GM12878 (cell line): ENCODE measurements at regions not wholly inside any gene's neighbourhood (a gene's known extent, or its start where the extent isn't known, plus 50 kb on each side); places are given as distances from the start of the nearest gene placed in this dataset.

Experiments used
- ATAC-seq: fragments of 200-7000 bp; cut with Tn5 transposase; 3 replicates; pipeline ENCODE4 v1.9.1; 2020; ENCODE audit warnings: mild to moderate bottlenecking, moderate library complexity
- BruUV-seq: library from RNA; stranded (reverse); fragments of 400-500 nt; replicated peaks from 2 replicates; lab custom pipeline; 2021; lab: Mats Ljungman, UMichigan
- CTCF ChIA-PET: fragments of 300-600 bp; sonication (Branson Sonifier 250); formaldehyde crosslinking; extraction: SDS; loops from one replicate; lab custom pipeline; 2021; ENCODE audit warnings: inconsistent platforms; lab: Yijun Ruan, JAX
- POLR2A ChIA-PET: fragments of 350-600 bp; formaldehyde crosslinking; extraction: SDS; loops from one replicate; lab custom pipeline; 2021; ENCODE audit warnings: inconsistent platforms; lab: Charles Lee
- RAD21 ChIA-PET: fragments of 300-600 bp; sonication (Branson Sonifier 250); formaldehyde crosslinking; loops from one replicate; lab custom pipeline; 2023; ENCODE audit warnings: antibody characterized with exemption; ENCODE audit not compliant: unreplicated experiment; lab: Charles Lee
- SMC1A ChIA-PET: fragments of 300-600 bp; sonication (Branson Sonifier 250); formaldehyde crosslinking; loops from one replicate; lab custom pipeline; 2023; ENCODE audit not compliant: unreplicated experiment, uncharacterized antibody; lab: Charles Lee
- DNase-seq: peaks from one replicate; pipeline ENCODE4 v3.0.0-alpha.2; 2011; ENCODE audit warnings: low read depth, low spot score
- FAIRE-seq: peaks from 3 replicates; lab custom pipeline; 2011; peaks lifted over from hg19 to GRCh38; lab: Jason Lieb, UNC
- H2AFZ ChIP-seq: 2 replicates; pipeline ENCODE4 v1.6.0; 2011; ENCODE audit warnings: low read depth, low read length, control low read depth; ENCODE audit not compliant: control insufficient read depth
- H3K27ac ChIP-seq: 2 replicates; pipeline ENCODE4 v1.5.1; 2011; ENCODE audit warnings: control low read depth; ENCODE audit not compliant: control insufficient read depth, insufficient read depth
- H3K27me3 ChIP-seq, 2 experiments: replicated peaks in 1 of 2; 2 replicates each; pipeline versions ENCODE4 v1.6.0 to v1.6.1; 2011; ENCODE audit warnings: low read length in 1 of 2; ENCODE audit not compliant: control insufficient read depth in 2 of 2, insufficient read depth in 2 of 2
- H3K36me3 ChIP-seq, 2 experiments: 2 replicates each; pipeline ENCODE4 v1.5.1; 2011; ENCODE audit warnings: low read length in 1 of 2; ENCODE audit not compliant: control insufficient read depth in 2 of 2, insufficient read depth in 2 of 2
- H3K4me1 ChIP-seq: 2 replicates; pipeline ENCODE4 v1.6.1; 2011; ENCODE audit warnings: mild to moderate bottlenecking, low read length, moderate library complexity, mixed read lengths; ENCODE audit not compliant: control insufficient read depth, insufficient read depth
- H3K4me2 ChIP-seq: 2 replicates; pipeline ENCODE4 v1.6.0; 2011; ENCODE audit warnings: control low read depth; ENCODE audit not compliant: control insufficient read depth, insufficient read depth
- H3K4me3 ChIP-seq: fragments of 200-600 bp; sonication (generic); 2 replicates; pipeline ENCODE4 v1.5.1; 2016
- H3K79me2 ChIP-seq: 2 replicates; pipeline ENCODE4 v1.6.0; 2011; ENCODE audit warnings: low read length; ENCODE audit not compliant: control insufficient read depth, insufficient read depth
- H3K9ac ChIP-seq: 2 replicates; pipeline ENCODE4 v1.8.0; 2011; ENCODE audit warnings: low read length, control low read depth, mixed read lengths; ENCODE audit not compliant: control insufficient read depth, insufficient read depth
- H3K9me3 ChIP-seq: replicated peaks from 3 replicates; pipeline ENCODE4 v1.5.1; 2011; ENCODE audit warnings: mild to moderate bottlenecking, low read length; ENCODE audit not compliant: control insufficient read depth, insufficient read depth
- H4K20me1 ChIP-seq: 2 replicates; pipeline ENCODE4 v1.6.0; 2011; ENCODE audit not compliant: control insufficient read depth, insufficient read depth
- CREM ChIP-seq: IDR thresholded peaks from 2 replicates; pipeline ENCODE4 v1.6.1; 2014; ENCODE audit warnings: antibody characterized with exemption, low read depth
- DPF2 ChIP-seq: fragments of 450-650 bp; IDR thresholded peaks from 2 replicates; pipeline ENCODE4 v1.6.1; 2017; ENCODE audit warnings: mild to moderate bottlenecking
- E2F4 ChIP-seq: IDR thresholded peaks from 2 replicates; pipeline ENCODE4 v1.6.1; 2012; ENCODE audit warnings: low read depth, low read length, improper control_type of control experiment
- ETV6 ChIP-seq, 2 experiments: fragments of 450-650 bp in 1 of 2; IDR thresholded peaks in 1 of 2; conservative IDR thresholded peaks in 1 of 2; 2 replicates each; pipeline ENCODE4 v1.6.1; 2014; ENCODE audit warnings: antibody characterized with exemption in 1 of 2, borderline replicate concordance in 1 of 2, low read depth in 1 of 2, mild to moderate bottlenecking in 1 of 2, moderate library complexity in 1 of 2
- EZH2 ChIP-seq: IDR thresholded peaks from 2 replicates; pipeline ENCODE4 v1.6.1; 2012; ENCODE audit warnings: low read depth, mild to moderate bottlenecking, control low read depth, inconsistent platforms, low read length, borderline replicate concordance; ENCODE audit not compliant: control insufficient read depth
- NFIC ChIP-seq: IDR thresholded peaks from 2 replicates; pipeline ENCODE4 v1.6.1; 2012; ENCODE audit warnings: low read depth, mild to moderate bottlenecking, inconsistent platforms, low read length, moderate library complexity
- NFXL1 ChIP-seq: fragments of 450-650 bp; IDR thresholded peaks from 2 replicates; pipeline ENCODE4 v1.6.1; 2017; ENCODE audit warnings: antibody characterized with exemption, mild to moderate bottlenecking, borderline replicate concordance
- NR2C1 ChIP-seq: fragments of 450-650 bp; IDR thresholded peaks from 2 replicates; pipeline ENCODE4 v1.6.1; 2017; ENCODE audit warnings: antibody characterized with exemption, mild to moderate bottlenecking, moderate library complexity
- PAX8 ChIP-seq: fragments of 450-650 bp; IDR thresholded peaks from 2 replicates; pipeline ENCODE4 v1.6.1; 2017; ENCODE audit warnings: mild to moderate bottlenecking, moderate library complexity
- SIN3A ChIP-seq: IDR thresholded peaks from 2 replicates; pipeline ENCODE4 v1.6.1; 2012; ENCODE audit warnings: low read depth, low read length, improper control_type of control experiment
- SRF ChIP-seq, 2 experiments: IDR thresholded peaks; 2 replicates each; pipeline ENCODE4 v1.6.1; 2011; ENCODE audit warnings: low read depth in 2 of 2, low read length in 2 of 2, mild to moderate bottlenecking in 1 of 2, moderate library complexity in 1 of 2
- STAT3 ChIP-seq: IDR thresholded peaks from 2 replicates; pipeline ENCODE4 v1.6.1; 2011; ENCODE audit warnings: low read depth, low read length, improper control_type of control experiment
- TARDBP ChIP-seq: IDR thresholded peaks from 2 replicates; pipeline ENCODE4 v1.6.1; 2016; ENCODE audit warnings: borderline replicate concordance
- ZNF217 ChIP-seq: fragments of 450-650 bp; IDR thresholded peaks from 2 replicates; pipeline ENCODE4 v1.6.1; 2017; ENCODE audit warnings: antibody characterized with exemption, mild to moderate bottlenecking
- WGBS: methylation state at CpG from one replicate; pipeline ENCODE4 v1.1.6; 2016; ENCODE audit warnings: low lambda C conversion rate; ENCODE audit not compliant: insufficient replicate concordance, insufficient coverage; ENCODE audit errors: missing lambda C conversion rate; 5-methylcytosine and 5-hydroxymethylcytosine counted together
- in situ Hi-C: fragments of 300-500 bp; cut with MboI; formaldehyde crosslinking; loops from 9 replicates; pipeline ENCODE4 v1.14.3; 2018; ENCODE audit warnings: mixed read lengths
- intact Hi-C: fragments of 100-400 bp; cut with micrococcal nuclease; formaldehyde crosslinking; loops from one replicate; pipeline ENCODE4 v1.14.2; 2022; ENCODE audit not compliant: unreplicated experiment

- peaks cover 3% of the 10 kb centered on the region; the same call in 2 of the 3 replicates for H3K9me3 ChIP-seq
- no peaks in the 10 kb centered on the region for H3K36me3 ChIP-seq
- H2AFZ ChIP-seq, result no peak overlapping the region
- 59% methylated on average over 5 of the region's 5 CpGs for WGBS
- in situ Hi-C loops, result no loop called here
- no peak overlapping the region for H3K27ac ChIP-seq
- H3K79me2 ChIP-seq, result no peaks in the 10 kb centered on the region
- RAD21 ChIA-PET, result no interaction called here
- TF ChIP-seq NR2C1 (no peak), SIN3A (no peak), SRF (IDR thresholded peaks at IDR 0.05; ENCODE audit: low read depth in 2 of 2, low read length in 2 of 2) (no peak), DPF2 (no peak)
- TF ChIP-seq, all 136 proteins: peak for 0
- no peak for DNase-seq
- no peak overlapping the region for H3K4me3 ChIP-seq
- no peaks in the 10 kb centered on the region for H3K4me1 ChIP-seq
- POLR2A ChIA-PET, result no interaction called here
- no peaks in the 10 kb centered on the region for H4K20me1 ChIP-seq
- SMC1A ChIA-PET, result interaction anchor here (1.2 to 1.5 kb wide), 2 partner anchors 10 kb away, joined by 3 to 5 read pairs; no protein-coding TSS in a partner anchor
- no peaks in the 10 kb centered on the region for H3K27me3 ChIP-seq
- no peak overlapping the region for H3K4me2 ChIP-seq
- BruUV-seq, result no TSS peak
- intact Hi-C loops, result no loop called here
- CTCF ChIA-PET, result interaction anchor here (1.0 kb wide), 1 partner anchor 18 kb away, joined by 3 read pairs; no protein-coding TSS in a partner anchor
- ATAC-seq, result no peak
- H3K9ac ChIP-seq, result no peak overlapping the region
- FAIRE-seq, result no peak
Measured at GRCh38 chr10:26378861-26379294, 59.3 kb upstream of the APBB1IP start.

- no TSS peak for BruUV-seq
- in situ Hi-C loops, result no loop called here
- Histone ChIP-seq H3K4me2 (no peak overlapping the region), H3K27me3 (no peaks in the 10 kb centered on the region), H3K9ac (no peak overlapping the region), H2AFZ (no peak overlapping the region), H3K9me3 (peaks cover 3% of the 10 kb centered on the region; the same call in 2 of the 3 replicates), H3K4me3 (no peak overlapping the region), H4K20me1 (no peaks in the 10 kb centered on the region), H3K79me2 (no peaks in the 10 kb centered on the region), H3K4me1 (peaks cover 10% of the 10 kb centered on the region), H3K27ac (no peak overlapping the region), H3K36me3 (no peaks in the 10 kb centered on the region)
- ATAC-seq, result no peak
- ChIA-PET RAD21 (no interaction called here), CTCF (no interaction called here), SMC1A (interaction anchor here (1.2 to 1.6 kb wide), 3 partner anchors 7 to 123 kb away, joined by 3 to 4 read pairs (median 3); no protein-coding TSS in a partner anchor), POLR2A (no interaction called here)
- WGBS, result 54% methylated on average over 5 of the region's 5 CpGs
- FAIRE-seq, result no peak
- no peak for DNase-seq
- intact Hi-C loops, result no loop called here
- TF ChIP-seq NFXL1, result no peak
- TF ChIP-seq NFIC, result no peak
- TF ChIP-seq CREM, result no peak
- TF ChIP-seq SIN3A, result no peak
- TF ChIP-seq ZNF217, result no peak
- TF ChIP-seq TARDBP, result no peak
- no peak for TF ChIP-seq STAT3
- no peak for TF ChIP-seq EZH2
- TF ChIP-seq E2F4, result no peak
- no peak for TF ChIP-seq PAX8
- no peak for TF ChIP-seq ETV6 (conservative IDR thresholded peaks at IDR 0.05 in 1 of 2, IDR thresholded peaks at IDR 0.05 in 1 of 2; ENCODE audit: borderline replicate concordance in 1 of 2, low read depth in 1 of 2)
Measured at GRCh38 chr10:26380815-26381214, 57.3 kb upstream of the APBB1IP start.
